A549 (cell line): ENCODE measurements at regions not wholly inside any gene's neighbourhood (a gene's known extent, or its start where the extent isn't known, plus 50 kb on each side); places are given as distances from the start of the nearest gene placed in this dataset.

Experiments used
- ATAC-seq, 2 experiments: fragments of 200-7000 bp in 1 of 2; fragments of >200 bp in 1 of 2; cut with Nextera tagmentation in 1 of 2; cut with Tn5 transposase in 1 of 2; 3 replicates each; pipeline versions ENCODE4 v1.8.0 to v1.9.1; 2018 to 2020; ENCODE audit warnings: mild to moderate bottlenecking in 1 of 2, moderate library complexity in 1 of 2
- CTCF ChIA-PET: fragments of 300-600 bp; sonication (Branson Sonifier 250); formaldehyde crosslinking; extraction: SDS; loops from one replicate; lab custom pipeline; 2021; ENCODE audit warnings: antibody characterized with exemption, inconsistent platforms; lab: Yijun Ruan, JAX
- POLR2A ChIA-PET: fragments of 350-600 bp; formaldehyde crosslinking; extraction: SDS; loops from one replicate; lab custom pipeline; 2021; ENCODE audit warnings: antibody characterized with exemption, inconsistent platforms; lab: Yijun Ruan, JAX
- DNase-seq, 2 experiments: peaks; one replicate each; pipeline versions ENCODE4 v3.0.0 to v3.0.0-alpha.2; 2011 to 2016; ENCODE audit warnings: low read depth in 1 of 2, low spot score in 1 of 2
- FAIRE-seq: peaks from 2 replicates; lab custom pipeline; 2011; peaks lifted over from hg19 to GRCh38; lab: Jason Lieb, UNC
- H3K27ac ChIP-seq, 2 experiments: fragments of >200 bp; sonication (Bioruptor Twin); formaldehyde crosslinking; 3 replicates each; pipeline ENCODE4 v1.5.1; 2016 to 2017
- H3K4me1 ChIP-seq: fragments of >200 bp; sonication (Bioruptor Twin); formaldehyde crosslinking; 3 replicates; pipeline ENCODE4 v1.6.1; 2016
- H3K4me2 ChIP-seq: fragments of >200 bp; sonication (Bioruptor Twin); formaldehyde crosslinking; 3 replicates; pipeline ENCODE4 v1.6.1; 2016
- H3K4me3 ChIP-seq: fragments of >200 bp; sonication (Bioruptor Twin); formaldehyde crosslinking; 3 replicates; pipeline ENCODE4 v1.5.1; 2016
- H3K9me3 ChIP-seq: fragments of >200 bp; sonication (Bioruptor Twin); formaldehyde crosslinking; 3 replicates; pipeline ENCODE4 v1.6.1; 2016
- BHLHE40 ChIP-seq: IDR thresholded peaks from 2 replicates; pipeline ENCODE4 v1.6.1; 2012; ENCODE audit warnings: low read depth, low read length, inconsistent platforms
- CBX8 ChIP-seq: fragments of 200-600 bp; sonication (generic); IDR thresholded peaks from 2 replicates; pipeline ENCODE4 v1.6.1; 2016
- CEBPB ChIP-seq, 2 experiments: fragments of >200 bp in 1 of 2; sonication (Bioruptor Twin) in 1 of 2; formaldehyde crosslinking in 1 of 2; IDR thresholded peaks; 2 replicates each; pipeline ENCODE4 v1.6.1; 2012 to 2016
- CHD2 ChIP-seq: fragments of 150-350 bp; IDR thresholded peaks from 2 replicates; pipeline ENCODE4 v1.6.1; 2014; ENCODE audit warnings: low read length; ENCODE audit not compliant: partially characterized antibody
- E2F6 ChIP-seq: IDR thresholded peaks from 2 replicates; pipeline ENCODE4 v1.6.1; 2012; ENCODE audit warnings: low read depth, borderline replicate concordance
- EHF ChIP-seq: fragments of 250-450 bp; sonication (Bioruptor Pico); IDR thresholded peaks from 2 replicates; pipeline ENCODE4 v1.5.0; 2020; ENCODE audit warnings: mild to moderate bottlenecking
- EHMT2 ChIP-seq: fragments of 200-600 bp; sonication (generic); IDR thresholded peaks from 2 replicates; pipeline ENCODE4 v1.6.1; 2016; ENCODE audit warnings: antibody characterized with exemption, low read depth, mild to moderate bottlenecking, moderate library complexity
- ESRRA ChIP-seq: fragments of 150-350 bp; IDR thresholded peaks from 2 replicates; pipeline ENCODE4 v1.6.1; 2014; ENCODE audit warnings: mild to moderate bottlenecking, low read length, borderline replicate concordance
- FOSB ChIP-seq: fragments of 250-450 bp; sonication (Bioruptor Pico); IDR thresholded peaks from 2 replicates; pipeline ENCODE4 v1.5.0; 2020; ENCODE audit warnings: mild to moderate bottlenecking, moderate library complexity
- GATA3 ChIP-seq: IDR thresholded peaks from 2 replicates; pipeline ENCODE4 v1.6.1; 2012; ENCODE audit warnings: borderline replicate concordance
- HES2 ChIP-seq: fragments of >200 bp; sonication (Bioruptor Twin); formaldehyde crosslinking; IDR thresholded peaks from 2 replicates; pipeline ENCODE4 v1.6.1; 2016
- HOXB13 ChIP-seq: fragments of 250-450 bp; sonication (Bioruptor Pico); IDR thresholded peaks from 2 replicates; pipeline ENCODE4 v1.5.0; 2020; ENCODE audit warnings: low read depth, mild to moderate bottlenecking, moderate library complexity
- HOXB5 ChIP-seq: fragments of 250-450 bp; sonication (Bioruptor Pico); IDR thresholded peaks from 2 replicates; pipeline ENCODE4 v1.5.0; 2020; ENCODE audit warnings: mild to moderate bottlenecking, moderate library complexity
- MAFK ChIP-seq: fragments of 450-650 bp; IDR thresholded peaks from 2 replicates; pipeline ENCODE4 v1.6.1; 2014; ENCODE audit not compliant: partially characterized antibody
- MAZ ChIP-seq: fragments of 150-350 bp; IDR thresholded peaks from 2 replicates; pipeline ENCODE4 v1.6.1; 2014; ENCODE audit warnings: antibody characterized with exemption, low read depth, low read length, borderline replicate concordance
- MYC ChIP-seq: IDR thresholded peaks from 2 replicates; pipeline ENCODE4 v1.6.1; 2012; ENCODE audit warnings: mild to moderate bottlenecking, inconsistent platforms, low read length, improper control_type of control experiment, borderline replicate concordance
- NPAS2 ChIP-seq: fragments of 250-450 bp; sonication (Bioruptor Pico); IDR thresholded peaks from 2 replicates; pipeline ENCODE4 v1.8.0; 2022; ENCODE audit warnings: mild to moderate bottlenecking, moderate library complexity, borderline replicate concordance
- NR3C1 ChIP-seq: fragments of >200 bp; sonication (Bioruptor Twin); formaldehyde crosslinking; IDR thresholded peaks from 3 replicates; pipeline ENCODE4 v1.6.1; 2017
- POLR2A ChIP-seq: IDR thresholded peaks from 2 replicates; pipeline ENCODE4 v1.6.1; 2012; ENCODE audit warnings: mild to moderate bottlenecking, low read length
- RAD21 ChIP-seq, 2 experiments: fragments of >200 bp in 1 of 2; sonication (Bioruptor Twin) in 1 of 2; formaldehyde crosslinking in 1 of 2; IDR thresholded peaks in 1 of 2; conservative IDR thresholded peaks in 1 of 2; 2 replicates in 1 of 2; 3 replicates in 1 of 2; pipeline ENCODE4 v1.6.1; 2012 to 2018; ENCODE audit warnings: inconsistent platforms in 1 of 2
- RARB ChIP-seq: fragments of 250-450 bp; sonication (Bioruptor Pico); IDR thresholded peaks from 2 replicates; pipeline ENCODE4 v1.8.0; 2021; ENCODE audit warnings: mild to moderate bottlenecking, moderate library complexity
- RFX5 ChIP-seq: fragments of 450-650 bp; IDR thresholded peaks from 2 replicates; pipeline ENCODE4 v1.7.1; 2014; ENCODE audit warnings: antibody characterized with exemption, mild to moderate bottlenecking, moderate library complexity
- RNF2 ChIP-seq: fragments of 200-600 bp; sonication (generic); IDR thresholded peaks from 2 replicates; pipeline ENCODE4 v1.6.1; 2016; ENCODE audit warnings: low read depth, mild to moderate bottlenecking, antibody characterized with exemption, moderate library complexity, borderline replicate concordance
- SREBF2 ChIP-seq: fragments of 450-650 bp; IDR thresholded peaks from 2 replicates; pipeline ENCODE4 v1.6.1; 2014; ENCODE audit warnings: mild to moderate bottlenecking, moderate library complexity
- TFCP2L1 ChIP-seq: fragments of 250-450 bp; sonication (Bioruptor Pico); IDR thresholded peaks from 2 replicates; pipeline ENCODE4 v1.5.0; 2021; ENCODE audit warnings: mild to moderate bottlenecking
- ZSCAN20 ChIP-seq: fragments of 250-450 bp; sonication (Bioruptor Pico); IDR thresholded peaks from 2 replicates; pipeline ENCODE4 v1.8.0; 2022; ENCODE audit warnings: mild to moderate bottlenecking, moderate library complexity
- WGBS: methylation state at CpG from one replicate; pipeline ENCODE4 v1.1.6; 2017; ENCODE audit errors: missing lambda C conversion rate; 5-methylcytosine and 5-hydroxymethylcytosine counted together

- TF ChIP-seq MAZ (no peak), RAD21 (conservative IDR thresholded peaks at IDR 0.05 in 1 of 2, IDR thresholded peaks at IDR 0.05 in 1 of 2) (no peak)
Measured at GRCh38 chr13:103410002-103410401, 343.8 kb upstream of the SLC10A2 start (continued).

- no peak for FAIRE-seq
- TF ChIP-seq HOXB5 (CRISPR knock-in tag) (no peak), CEBPB (IDR thresholded peaks at IDR 0.05) (no peak), RFX5 (no peak), RNF2 (no peak), MYC (no peak), GATA3 (no peak), CHD2 (no peak), HOXB13 (CRISPR knock-in tag) (no peak)
Measured at GRCh38 chr13:103406967-103407366, 340.8 kb upstream of the SLC10A2 start.

DNA sequence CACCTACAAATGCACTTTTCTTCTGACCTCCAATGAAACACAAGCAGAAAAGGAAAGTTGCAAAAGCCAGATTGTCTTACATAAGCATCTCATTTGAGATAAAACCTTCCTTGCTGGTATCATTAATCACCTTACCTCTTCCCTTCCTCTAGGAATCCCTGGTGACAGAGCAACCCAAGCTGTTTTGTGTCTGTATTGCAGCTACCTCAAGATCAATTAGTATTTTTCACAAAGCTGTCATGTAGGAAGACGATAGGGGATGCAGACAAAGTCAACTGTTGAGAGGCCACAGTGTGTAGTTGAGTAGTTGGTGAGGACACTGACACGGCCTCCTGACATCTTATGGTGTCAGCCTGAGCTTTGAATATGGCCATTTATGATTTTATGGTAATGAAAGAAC is 339.1 kb upstream of the SLC10A2 start:
- no peak for ATAC-seq
- Histone ChIP-seq H3K9me3 (no peaks in the 10 kb centered on the region), H3K4me3 (no peak overlapping the region), H3K27ac (no peak overlapping the region), H3K4me2 (no peak overlapping the region)
- 8% methylated on average over 2 of the region's 2 CpGs for WGBS
- TF ChIP-seq CEBPB (IDR thresholded peaks at IDR 0.05) (no peak), TFCP2L1 (CRISPR knock-in tag) (no peak), HES2 (no peak), E2F6 (no peak), HOXB5 (CRISPR knock-in tag) (no peak), POLR2A (no peak), CHD2 (no peak), EHMT2 (no peak), BHLHE40 (no peak), SREBF2 (no peak), EHF (CRISPR knock-in tag) (no peak), ZSCAN20 (CRISPR knock-in tag) (no peak), CBX8 (no peak), ESRRA (no peak), FOSB (CRISPR knock-in tag) (no peak), RARB (CRISPR knock-in tag) (no peak), NR3C1 (no peak), NPAS2 (CRISPR knock-in tag) (no peak), MAFK (no peak)
- TF ChIP-seq, all 56 proteins: peak for 0
- POLR2A ChIA-PET: no interaction called here
- CTCF ChIA-PET: no interaction called here
- DNase-seq (no peak), FAIRE-seq (no peak)
- no peaks in the 10 kb centered on the region for H3K4me1 ChIP-seq

More at GRCh38 chr13:103406967-103407366, 340.8 kb upstream of the SLC10A2 start:
- ChIA-PET CTCF (interaction anchor here (1.3 kb wide), 1 partner anchor 18 kb away, joined by 3 read pairs; no protein-coding TSS in a partner anchor), POLR2A (no interaction called here)
- no peak overlapping the region for H3K4me3 ChIP-seq
- DNase-seq: no peak
- H3K4me1 ChIP-seq: no peaks in the 10 kb centered on the region
- no peak for ATAC-seq
- 26% methylated on average over 5 of the region's 5 CpGs for WGBS
- H3K27ac ChIP-seq: no peak overlapping the region
- no peak overlapping the region for H3K4me2 ChIP-seq
- H3K9me3 ChIP-seq: no peaks in the 10 kb centered on the region
